ENCODE measurements at regions not wholly inside any gene's neighbourhood (a gene's known extent, or its start where the extent isn't known, plus 50 kb on each side); places are given as distances from the start of the nearest gene placed in this dataset.

DNA sequence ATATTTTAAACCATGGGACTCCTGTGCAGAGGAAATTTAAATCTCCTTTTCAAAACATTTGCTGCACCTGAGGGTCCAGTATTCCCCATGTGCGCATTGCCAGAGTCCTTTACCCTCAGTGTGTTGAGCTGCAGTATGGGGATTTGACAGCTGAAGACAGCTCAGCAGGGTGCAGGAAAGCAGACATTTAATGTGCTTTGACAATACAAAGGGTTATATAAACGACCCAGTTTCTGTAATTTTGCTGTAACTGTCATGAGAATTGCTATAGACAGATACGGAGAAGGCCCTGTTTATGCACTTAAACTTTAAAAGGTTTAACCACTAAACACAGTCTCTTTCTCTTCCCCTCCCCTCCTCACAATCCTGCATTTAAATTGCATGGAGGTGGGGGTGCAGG, 393.4 kb downstream of the MID1IP1 start:
- TF ChIP-seq, protein P1, sequence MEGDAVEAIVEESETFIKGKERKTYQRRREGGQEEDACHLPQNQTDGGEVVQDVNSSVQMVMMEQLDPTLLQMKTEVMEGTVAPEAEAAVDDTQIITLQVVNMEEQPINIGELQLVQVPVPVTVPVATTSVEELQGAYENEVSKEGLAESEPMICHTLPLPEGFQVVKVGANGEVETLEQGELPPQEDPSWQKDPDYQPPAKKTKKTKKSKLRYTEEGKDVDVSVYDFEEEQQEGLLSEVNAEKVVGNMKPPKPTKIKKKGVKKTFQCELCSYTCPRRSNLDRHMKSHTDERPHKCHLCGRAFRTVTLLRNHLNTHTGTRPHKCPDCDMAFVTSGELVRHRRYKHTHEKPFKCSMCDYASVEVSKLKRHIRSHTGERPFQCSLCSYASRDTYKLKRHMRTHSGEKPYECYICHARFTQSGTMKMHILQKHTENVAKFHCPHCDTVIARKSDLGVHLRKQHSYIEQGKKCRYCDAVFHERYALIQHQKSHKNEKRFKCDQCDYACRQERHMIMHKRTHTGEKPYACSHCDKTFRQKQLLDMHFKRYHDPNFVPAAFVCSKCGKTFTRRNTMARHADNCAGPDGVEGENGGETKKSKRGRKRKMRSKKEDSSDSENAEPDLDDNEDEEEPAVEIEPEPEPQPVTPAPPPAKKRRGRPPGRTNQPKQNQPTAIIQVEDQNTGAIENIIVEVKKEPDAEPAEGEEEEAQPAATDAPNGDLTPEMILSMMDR (IDR thresholded peaks at IDR 0.05; ENCODE audit: insufficient read depth, low read length, poor library complexity, severe bottlenecking), result no peak
- no peak for TF ChIP-seq EZH2phosphoT487 (conservative IDR thresholded peaks at IDR 0.05; ENCODE audit: low read length)
